ENCODE measurements at regions not wholly inside any gene's neighbourhood (a gene's known extent, or its start where the extent isn't known, plus 50 kb on each side); places are given as distances from the start of the nearest gene placed in this dataset.

DNA sequence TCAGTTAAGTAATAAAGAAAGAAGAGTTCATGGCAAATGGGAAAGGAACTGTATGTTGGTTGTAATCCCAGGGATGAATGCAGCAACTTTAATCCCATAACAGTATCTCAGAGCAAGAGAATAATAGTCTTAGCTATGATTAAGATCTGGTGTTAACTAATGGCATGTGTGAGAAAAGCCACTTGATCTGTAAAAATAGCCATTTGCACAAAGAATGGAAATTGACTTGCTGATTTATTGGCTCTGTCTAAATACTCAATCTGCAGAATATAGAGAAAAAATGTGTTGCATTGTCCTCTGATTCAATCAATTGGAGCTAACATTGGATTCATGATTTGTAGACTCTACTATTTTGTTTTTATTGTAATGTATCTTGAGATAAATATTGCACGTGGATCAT is 987.0 kb downstream of the NSUN3 start:
- TF ChIP-seq EZH2 (IDR thresholded peaks at IDR 0.05; ENCODE audit: borderline replicate concordance, insufficient read depth, low read depth, low read length, poor library complexity, severe bottlenecking) (no peak), CTCF (IDR thresholded peaks at IDR 0.05) (no peak)

Data from B cell (primary cell).